ENCODE measurements at regions not wholly inside any gene's neighbourhood (a gene's known extent, or its start where the extent isn't known, plus 50 kb on each side); places are given as distances from the start of the nearest gene placed in this dataset.
"Not testable (repeated sequence)": the region's sequence is repeated elsewhere in the genome, so short reads cannot be mapped to it uniquely, and the experiment has no call there.

GRCh38 chr9:41075671-41076070 lies 52.8 kb downstream of the FOXD4L6 start:
- not testable (repeated sequence) for DNase-seq

GRCh38 chr9:41074356-41074942 lies 54.0 kb downstream of the FOXD4L6 start:
- not testable (repeated sequence) for DNase-seq

GRCh38 chr9:41073471-41074243 lies 54.8 kb downstream of the FOXD4L6 start:
- DNase-seq: not testable (repeated sequence)

GRCh38 chr9:41064125-41064795 lies 64.2 kb downstream of the FOXD4L6 start:
- peak; percentile 46 for DNase-seq

GRCh38 chr9:41063243-41063642 lies 65.2 kb downstream of the FOXD4L6 start:
- DNase-seq: not testable (repeated sequence)

GRCh38 chr9:41059603-41060002 lies 68.9 kb downstream of the FOXD4L6 start:
- not testable (repeated sequence) for DNase-seq

GRCh38 chr9:41053666-41054363 lies 74.7 kb downstream of the FOXD4L6 start:
- DNase-seq: not testable (repeated sequence)

GRCh38 chr9:41048672-41049071 lies 79.8 kb downstream of the FOXD4L6 start:
- not testable (repeated sequence) for DNase-seq

- DNase-seq: not testable (repeated sequence)
These were observed 80.7 kb downstream of the FOXD4L6 start for GRCh38 chr9:41047792-41048191.

- not testable (repeated sequence) for DNase-seq
These were observed 83.6 kb downstream of the FOXD4L6 start for GRCh38 chr9:41044930-41045329.

GRCh38 chr9:41043433-41043832 lies 85.0 kb downstream of the FOXD4L6 start:
- DNase-seq: not testable (repeated sequence)

GRCh38 chr9:41042111-41042510 lies 86.4 kb downstream of the FOXD4L6 start:
- DNase-seq: not testable (repeated sequence)

- not testable (repeated sequence) for DNase-seq
These were observed 87.7 kb downstream of the FOXD4L6 start for GRCh38 chr9:41040705-41041342.

- not testable (repeated sequence) for DNase-seq
These were observed 93.2 kb downstream of the FOXD4L6 start for GRCh38 chr9:41035276-41035675.

GRCh38 chr9:41034699-41035197 lies 93.7 kb downstream of the FOXD4L6 start:
- not testable (repeated sequence) for DNase-seq

GRCh38 chr9:41033877-41034276 lies 94.6 kb downstream of the FOXD4L6 start:
- not testable (repeated sequence) for DNase-seq

GRCh38 chr9:41033360-41033759 lies 95.1 kb downstream of the FOXD4L6 start:
- DNase-seq: not testable (repeated sequence)

- not testable (repeated sequence) for DNase-seq
These were observed 101.4 kb downstream of the FOXD4L6 start for GRCh38 chr9:41026912-41027676.

GRCh38 chr9:41022365-41022764 lies 106.1 kb downstream of the FOXD4L6 start:
- not testable (repeated sequence) for DNase-seq

GRCh38 chr9:41019858-41020562 lies 108.5 kb downstream of the FOXD4L6 start:
- not testable (repeated sequence) for DNase-seq

GRCh38 chr9:41018948-41019347 lies 109.5 kb downstream of the FOXD4L6 start:
- not testable (repeated sequence) for DNase-seq
